ENCODE measurements at regions not wholly inside any gene's neighbourhood (a gene's known extent, or its start where the extent isn't known, plus 50 kb on each side); places are given as distances from the start of the nearest gene placed in this dataset.

DNA sequence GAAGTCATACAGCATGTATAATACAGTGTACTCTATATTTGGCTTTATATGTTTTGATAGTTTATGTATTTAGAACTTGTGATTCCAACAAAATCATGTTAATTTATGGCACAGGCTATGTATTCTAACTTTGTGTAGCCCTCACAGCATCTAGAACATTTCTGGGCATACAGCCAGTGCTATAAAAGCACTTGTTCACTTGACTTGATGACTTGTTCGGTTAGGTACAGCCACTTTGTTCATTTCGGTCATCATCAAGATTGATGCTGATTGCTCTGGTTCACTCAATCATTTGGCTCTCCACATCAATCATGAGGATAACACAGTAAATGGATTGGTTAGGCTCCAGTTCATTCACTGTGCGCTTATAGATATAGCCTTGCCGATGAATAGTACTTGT lies 97.6 kb upstream of the IRS4 start (continued):
- TF ChIP-seq, protein P1, sequence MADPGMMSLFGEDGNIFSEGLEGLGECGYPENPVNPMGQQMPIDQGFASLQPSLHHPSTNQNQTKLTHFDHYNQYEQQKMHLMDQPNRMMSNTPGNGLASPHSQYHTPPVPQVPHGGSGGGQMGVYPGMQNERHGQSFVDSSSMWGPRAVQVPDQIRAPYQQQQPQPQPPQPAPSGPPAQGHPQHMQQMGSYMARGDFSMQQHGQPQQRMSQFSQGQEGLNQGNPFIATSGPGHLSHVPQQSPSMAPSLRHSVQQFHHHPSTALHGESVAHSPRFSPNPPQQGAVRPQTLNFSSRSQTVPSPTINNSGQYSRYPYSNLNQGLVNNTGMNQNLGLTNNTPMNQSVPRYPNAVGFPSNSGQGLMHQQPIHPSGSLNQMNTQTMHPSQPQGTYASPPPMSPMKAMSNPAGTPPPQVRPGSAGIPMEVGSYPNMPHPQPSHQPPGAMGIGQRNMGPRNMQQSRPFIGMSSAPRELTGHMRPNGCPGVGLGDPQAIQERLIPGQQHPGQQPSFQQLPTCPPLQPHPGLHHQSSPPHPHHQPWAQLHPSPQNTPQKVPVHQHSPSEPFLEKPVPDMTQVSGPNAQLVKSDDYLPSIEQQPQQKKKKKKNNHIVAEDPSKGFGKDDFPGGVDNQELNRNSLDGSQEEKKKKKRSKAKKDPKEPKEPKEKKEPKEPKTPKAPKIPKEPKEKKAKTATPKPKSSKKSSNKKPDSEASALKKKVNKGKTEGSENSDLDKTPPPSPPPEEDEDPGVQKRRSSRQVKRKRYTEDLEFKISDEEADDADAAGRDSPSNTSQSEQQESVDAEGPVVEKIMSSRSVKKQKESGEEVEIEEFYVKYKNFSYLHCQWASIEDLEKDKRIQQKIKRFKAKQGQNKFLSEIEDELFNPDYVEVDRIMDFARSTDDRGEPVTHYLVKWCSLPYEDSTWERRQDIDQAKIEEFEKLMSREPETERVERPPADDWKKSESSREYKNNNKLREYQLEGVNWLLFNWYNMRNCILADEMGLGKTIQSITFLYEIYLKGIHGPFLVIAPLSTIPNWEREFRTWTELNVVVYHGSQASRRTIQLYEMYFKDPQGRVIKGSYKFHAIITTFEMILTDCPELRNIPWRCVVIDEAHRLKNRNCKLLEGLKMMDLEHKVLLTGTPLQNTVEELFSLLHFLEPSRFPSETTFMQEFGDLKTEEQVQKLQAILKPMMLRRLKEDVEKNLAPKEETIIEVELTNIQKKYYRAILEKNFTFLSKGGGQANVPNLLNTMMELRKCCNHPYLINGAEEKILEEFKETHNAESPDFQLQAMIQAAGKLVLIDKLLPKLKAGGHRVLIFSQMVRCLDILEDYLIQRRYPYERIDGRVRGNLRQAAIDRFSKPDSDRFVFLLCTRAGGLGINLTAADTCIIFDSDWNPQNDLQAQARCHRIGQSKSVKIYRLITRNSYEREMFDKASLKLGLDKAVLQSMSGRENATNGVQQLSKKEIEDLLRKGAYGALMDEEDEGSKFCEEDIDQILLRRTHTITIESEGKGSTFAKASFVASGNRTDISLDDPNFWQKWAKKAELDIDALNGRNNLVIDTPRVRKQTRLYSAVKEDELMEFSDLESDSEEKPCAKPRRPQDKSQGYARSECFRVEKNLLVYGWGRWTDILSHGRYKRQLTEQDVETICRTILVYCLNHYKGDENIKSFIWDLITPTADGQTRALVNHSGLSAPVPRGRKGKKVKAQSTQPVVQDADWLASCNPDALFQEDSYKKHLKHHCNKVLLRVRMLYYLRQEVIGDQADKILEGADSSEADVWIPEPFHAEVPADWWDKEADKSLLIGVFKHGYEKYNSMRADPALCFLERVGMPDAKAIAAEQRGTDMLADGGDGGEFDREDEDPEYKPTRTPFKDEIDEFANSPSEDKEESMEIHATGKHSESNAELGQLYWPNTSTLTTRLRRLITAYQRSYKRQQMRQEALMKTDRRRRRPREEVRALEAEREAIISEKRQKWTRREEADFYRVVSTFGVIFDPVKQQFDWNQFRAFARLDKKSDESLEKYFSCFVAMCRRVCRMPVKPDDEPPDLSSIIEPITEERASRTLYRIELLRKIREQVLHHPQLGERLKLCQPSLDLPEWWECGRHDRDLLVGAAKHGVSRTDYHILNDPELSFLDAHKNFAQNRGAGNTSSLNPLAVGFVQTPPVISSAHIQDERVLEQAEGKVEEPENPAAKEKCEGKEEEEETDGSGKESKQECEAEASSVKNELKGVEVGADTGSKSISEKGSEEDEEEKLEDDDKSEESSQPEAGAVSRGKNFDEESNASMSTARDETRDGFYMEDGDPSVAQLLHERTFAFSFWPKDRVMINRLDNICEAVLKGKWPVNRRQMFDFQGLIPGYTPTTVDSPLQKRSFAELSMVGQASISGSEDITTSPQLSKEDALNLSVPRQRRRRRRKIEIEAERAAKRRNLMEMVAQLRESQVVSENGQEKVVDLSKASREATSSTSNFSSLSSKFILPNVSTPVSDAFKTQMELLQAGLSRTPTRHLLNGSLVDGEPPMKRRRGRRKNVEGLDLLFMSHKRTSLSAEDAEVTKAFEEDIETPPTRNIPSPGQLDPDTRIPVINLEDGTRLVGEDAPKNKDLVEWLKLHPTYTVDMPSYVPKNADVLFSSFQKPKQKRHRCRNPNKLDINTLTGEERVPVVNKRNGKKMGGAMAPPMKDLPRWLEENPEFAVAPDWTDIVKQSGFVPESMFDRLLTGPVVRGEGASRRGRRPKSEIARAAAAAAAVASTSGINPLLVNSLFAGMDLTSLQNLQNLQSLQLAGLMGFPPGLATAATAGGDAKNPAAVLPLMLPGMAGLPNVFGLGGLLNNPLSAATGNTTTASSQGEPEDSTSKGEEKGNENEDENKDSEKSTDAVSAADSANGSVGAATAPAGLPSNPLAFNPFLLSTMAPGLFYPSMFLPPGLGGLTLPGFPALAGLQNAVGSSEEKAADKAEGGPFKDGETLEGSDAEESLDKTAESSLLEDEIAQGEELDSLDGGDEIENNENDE (IDR thresholded peaks at IDR 0.05; ENCODE audit: insufficient replicate concordance, low read length) = no peak
- TF ChIP-seq, protein P2, sequence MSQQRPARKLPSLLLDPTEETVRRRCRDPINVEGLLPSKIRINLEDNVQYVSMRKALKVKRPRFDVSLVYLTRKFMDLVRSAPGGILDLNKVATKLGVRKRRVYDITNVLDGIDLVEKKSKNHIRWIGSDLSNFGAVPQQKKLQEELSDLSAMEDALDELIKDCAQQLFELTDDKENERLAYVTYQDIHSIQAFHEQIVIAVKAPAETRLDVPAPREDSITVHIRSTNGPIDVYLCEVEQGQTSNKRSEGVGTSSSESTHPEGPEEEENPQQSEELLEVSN (IDR thresholded peaks at IDR 0.05) = no peak
- TF ChIP-seq NANOG (IDR thresholded peaks at IDR 0.05; ENCODE audit: insufficient read depth, low read depth, low read length, poor library complexity, severe bottlenecking) (no peak), BRCA1 (IDR thresholded peaks at IDR 0.05; ENCODE audit: low read depth, low read length) (no peak), YY1 (IDR thresholded peaks at IDR 0.05; ENCODE audit: low read depth, low read length) (no peak), RNF2 (IDR thresholded peaks at IDR 0.05; ENCODE audit: borderline replicate concordance, low read depth, low read length, missing control alignments, poor library complexity, severe bottlenecking) (no peak)
